ENCODE measurements at regions not wholly inside any gene's neighbourhood (a gene's known extent, or its start where the extent isn't known, plus 50 kb on each side); places are given as distances from the start of the nearest gene placed in this dataset.

- TF ChIP-seq POLR2A (IDR thresholded peaks at IDR 0.05) (no peak), CTCF (IDR thresholded peaks at IDR 0.05) (no peak), EP300 (IDR thresholded peaks at IDR 0.05) (no peak)
Observed at GRCh38 chr7:26508917-26509316, 217.3 kb downstream of the SNX10 start.
